GM13976 (cell line): ENCODE measurements at regions not wholly inside any gene's neighbourhood (a gene's known extent, or its start where the extent isn't known, plus 50 kb on each side); places are given as distances from the start of the nearest gene placed in this dataset.
"Not testable (repeated sequence)": the region's sequence is repeated elsewhere in the genome, so short reads cannot be mapped to it uniquely, and the experiment has no call there.

ENCODE experiments used
- DNase-seq: peaks from one replicate; pipeline ENCODE4 v3.0.0; 2012; ENCODE audit warnings: low spot score
- CTCF ChIP-seq: IDR thresholded peaks from 2 replicates; pipeline ENCODE4 v1.5.1; 2012; ENCODE audit warnings: borderline replicate concordance, mild to moderate bottlenecking; ENCODE audit not compliant: insufficient read depth; ENCODE audit errors: extremely low read depth, missing control alignments, control extremely low read depth
- in situ Hi-C: fragments of 300-500 bp; cut with MboI; formaldehyde crosslinking; loops from one replicate; pipeline ENCODE4 v1.12.0; 2022; ENCODE audit warnings: low sequenced_read_pairs, mixed read lengths, inconsistent platforms; ENCODE audit not compliant: unreplicated experiment

DNA sequence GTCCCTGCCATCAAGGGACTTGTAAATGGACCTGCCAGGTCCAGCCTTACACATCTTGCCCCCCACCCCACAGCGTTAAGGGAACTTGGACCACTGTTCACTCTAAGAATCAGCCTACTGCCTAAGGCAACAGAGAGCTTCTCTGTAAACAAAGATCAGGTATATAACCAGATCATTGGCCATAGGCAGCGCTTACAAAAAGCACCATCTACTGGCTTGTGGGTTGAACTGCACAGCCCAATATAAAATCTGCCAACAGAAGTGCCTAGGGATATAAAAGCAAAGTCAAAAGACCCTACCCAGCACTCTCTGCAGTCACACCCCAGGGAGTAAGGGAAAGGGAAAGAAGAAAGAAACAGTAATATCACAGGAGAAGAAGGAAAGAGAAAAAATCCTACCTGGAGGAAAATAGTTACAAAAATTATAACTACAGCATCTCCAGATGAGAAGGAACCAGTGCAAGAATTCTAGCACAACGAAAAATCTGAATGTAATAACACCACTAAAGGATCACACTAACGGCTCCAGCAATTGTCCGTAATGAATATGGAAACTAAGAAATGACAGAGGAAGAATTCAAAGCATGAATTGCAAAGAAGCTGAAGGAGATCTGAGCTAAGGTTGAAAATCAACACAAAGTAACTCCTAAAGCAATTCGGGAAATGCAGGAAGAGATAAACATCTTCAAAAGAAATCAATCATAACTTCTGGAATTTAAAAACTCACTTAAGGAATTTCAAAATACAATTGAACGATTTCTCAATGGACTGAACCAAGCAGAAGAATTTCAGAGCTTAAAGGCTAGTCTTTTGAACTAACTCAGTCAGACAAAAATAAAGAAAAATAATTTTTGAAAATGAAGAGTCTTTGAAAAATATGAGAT is 95.2 kb upstream of the PCED1B start:
- peak; percentile 67 for TF ChIP-seq CTCF
- peak; percentile 50 for DNase-seq
- in situ Hi-C loops: loop anchor here (25.0 kb wide), 1 partner anchor 672 kb away; no protein-coding TSS in a partner anchor

- TF ChIP-seq CTCF: no peak
- DNase-seq: no peak
- in situ Hi-C loops: loop anchor here (25.0 kb wide), 1 partner anchor 674 kb away; no protein-coding TSS in a partner anchor
These were observed 93.6 kb upstream of the PCED1B start for GRCh38 chr12:46985816-46986215.

GRCh38 chr12:46988122-46988521 is 91.3 kb upstream of the PCED1B start:
- in situ Hi-C loops: loop anchor here (25.0 kb wide), 1 partner anchor 676 kb away; no protein-coding TSS in a partner anchor
- DNase-seq: not testable (repeated sequence)

GRCh38 chr12:46990211-46990610 is 89.2 kb upstream of the PCED1B start:
- TF ChIP-seq CTCF: no peak
- no peak for DNase-seq
- in situ Hi-C loops: loop anchor here (25.0 kb wide), 1 partner anchor 678 kb away; no protein-coding TSS in a partner anchor

DNA sequence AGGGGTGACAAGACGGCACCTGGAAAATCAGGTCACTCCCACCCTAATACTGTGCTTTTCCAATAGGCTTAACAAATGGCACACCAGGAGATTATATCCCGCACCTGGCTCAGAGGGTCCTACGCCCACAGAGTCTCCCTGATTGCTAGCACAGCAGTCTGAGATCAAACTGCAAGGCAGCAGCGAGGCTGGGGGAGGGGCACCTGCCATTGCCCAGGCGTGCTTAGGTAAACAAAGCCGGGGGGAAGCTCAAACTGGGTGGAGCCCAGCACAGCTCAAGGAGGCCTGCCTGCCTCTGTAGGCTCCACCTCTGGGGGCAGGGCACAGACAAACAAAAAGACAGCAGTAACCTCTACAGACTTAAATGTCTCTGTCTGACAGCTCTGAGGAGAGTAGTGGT is 87.4 kb upstream of the PCED1B start:
- in situ Hi-C loops: loop anchor here (25.0 kb wide), 1 partner anchor 680 kb away; no protein-coding TSS in a partner anchor
- DNase-seq: not testable (repeated sequence)

DNA sequence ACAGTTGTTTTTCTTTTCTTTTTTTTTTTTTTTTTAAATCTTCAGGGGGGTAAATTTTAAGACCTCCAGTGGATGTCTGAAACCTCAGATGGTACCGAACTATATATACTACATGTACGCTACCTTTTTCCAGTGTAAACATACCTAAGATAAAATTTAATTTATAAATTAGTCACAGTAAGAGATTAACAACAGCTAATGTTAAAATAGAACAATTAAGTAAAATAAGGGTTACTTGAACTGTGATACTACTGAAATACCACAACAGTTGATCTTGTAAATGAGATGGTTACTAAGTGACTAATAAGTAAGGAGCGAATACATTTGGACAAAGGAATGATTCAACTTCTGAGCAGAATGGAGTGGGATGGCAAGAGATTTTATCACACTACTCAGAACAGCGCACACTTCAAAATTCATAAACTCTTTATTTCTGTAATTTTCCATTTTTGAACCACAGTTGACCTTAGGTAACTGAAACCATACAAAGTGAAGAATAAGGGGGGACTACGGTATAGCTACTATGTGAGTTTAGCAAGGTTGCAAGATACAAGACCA is 80.5 kb upstream of the PCED1B start:
- no peak for TF ChIP-seq CTCF
- no peak for DNase-seq
- in situ Hi-C loops: loop anchor here (25.0 kb wide), 1 partner anchor 687 kb away; no protein-coding TSS in a partner anchor

DNA sequence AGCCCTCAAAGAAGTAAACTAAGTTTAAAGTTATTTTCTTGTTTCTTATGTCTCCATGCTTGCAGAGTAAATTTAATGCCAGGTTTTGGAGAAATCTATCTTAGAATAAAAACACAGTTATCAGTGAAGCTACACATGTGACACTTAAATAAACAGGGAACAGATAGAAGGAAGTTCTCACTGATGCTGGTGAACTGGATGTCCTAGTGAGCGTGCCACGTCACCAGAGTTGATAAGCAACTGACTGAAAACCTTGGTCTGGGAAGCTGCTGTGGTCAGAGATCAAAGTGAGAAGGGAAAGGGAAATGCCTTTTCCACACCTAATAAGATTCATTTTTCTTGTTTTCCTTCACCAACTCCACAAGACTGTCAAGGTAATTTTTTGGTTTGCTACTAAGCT is 74.8 kb upstream of the PCED1B start:
- DNase-seq: no peak
- in situ Hi-C loops: loop anchor here (25.0 kb wide), 1 partner anchor 867 kb away; no protein-coding TSS in a partner anchor
- no peak for TF ChIP-seq CTCF
